ENCODE measurements at regions not wholly inside any gene's neighbourhood (a gene's known extent, or its start where the extent isn't known, plus 50 kb on each side); places are given as distances from the start of the nearest gene placed in this dataset.

GRCh38 chr18:66111018-66111417, 360.2 kb downstream of the CDH7 start:
- intact Hi-C loops (cut with DNase I), result no loop called here

GRCh38 chr18:66110607-66111006, 359.8 kb downstream of the CDH7 start:
- Histone ChIP-seq H3K27ac (no peak overlapping the region), H3K9me3 (no peaks in the 10 kb centered on the region), H3K36me3 (no peaks in the 10 kb centered on the region), H3K4me1 (no peaks in the 10 kb centered on the region), H3K4me3 (no peak overlapping the region), H3K27me3 (no peaks in the 10 kb centered on the region)
- TF ChIP-seq CTCF (IDR thresholded peaks at IDR 0.05), result no peak
- TF ChIP-seq POLR2A (IDR thresholded peaks at IDR 0.05), result no peak
- intact Hi-C loops (cut with DNase I), result no loop called here
- ATAC-seq (no peak), DNase-seq (no peak)
- 22% methylated on average over 1 of the region's 1 CpG for WGBS (ENCODE audit: insufficient coverage, low coverage, low lambda C conversion rate, missing lambda C conversion rate)

More at GRCh38 chr18:66111018-66111417, 360.2 kb downstream of the CDH7 start:
- Histone ChIP-seq H3K4me3 (no peak overlapping the region), H3K27ac (no peak overlapping the region), H3K4me1 (no peaks in the 10 kb centered on the region), H3K27me3 (no peaks in the 10 kb centered on the region), H3K9me3 (no peaks in the 10 kb centered on the region), H3K36me3 (no peaks in the 10 kb centered on the region)
- WGBS (ENCODE audit: insufficient coverage, low coverage, low lambda C conversion rate, missing lambda C conversion rate), result 55% methylated on average over 5 of the region's 13 CpGs
- no peak for TF ChIP-seq CTCF (IDR thresholded peaks at IDR 0.05)
- TF ChIP-seq POLR2A (IDR thresholded peaks at IDR 0.05), result no peak
- no peak for ATAC-seq
- DNase-seq, result no peak

GRCh38 chr18:66109981-66110380, 359.2 kb downstream of the CDH7 start:
- 35% methylated on average over 1 of the region's 1 CpG for WGBS (ENCODE audit: insufficient coverage, low coverage, low lambda C conversion rate, missing lambda C conversion rate)

GRCh38 chr18:66107546-66107945, 356.7 kb downstream of the CDH7 start:
- H3K27me3 ChIP-seq, result no peaks in the 10 kb centered on the region
- no peaks in the 10 kb centered on the region for H3K9me3 ChIP-seq
- intact Hi-C loops (cut with DNase I), result no loop called here
- no peak for TF ChIP-seq CTCF (IDR thresholded peaks at IDR 0.05)
- no peak for TF ChIP-seq POLR2A (IDR thresholded peaks at IDR 0.05)
- WGBS (ENCODE audit: insufficient coverage, low coverage, low lambda C conversion rate, missing lambda C conversion rate), result 46% methylated on average over 3 of the region's 3 CpGs
- ATAC-seq (no peak), DNase-seq (no peak)
- no peaks in the 10 kb centered on the region for H3K36me3 ChIP-seq
- H3K4me3 ChIP-seq, result no peak overlapping the region
- H3K4me1 ChIP-seq, result no peaks in the 10 kb centered on the region
- no peak overlapping the region for H3K27ac ChIP-seq

More at GRCh38 chr18:66109981-66110380, 359.2 kb downstream of the CDH7 start:
- H3K27me3 ChIP-seq, result no peaks in the 10 kb centered on the region
- intact Hi-C loops (cut with DNase I), result no loop called here
- H3K27ac ChIP-seq, result no peak overlapping the region
- DNase-seq (no peak), ATAC-seq (no peak)
- no peaks in the 10 kb centered on the region for H3K36me3 ChIP-seq
- TF ChIP-seq CTCF (IDR thresholded peaks at IDR 0.05), result no peak
- no peak for TF ChIP-seq POLR2A (IDR thresholded peaks at IDR 0.05)
- H3K4me1 ChIP-seq, result no peaks in the 10 kb centered on the region
- H3K9me3 ChIP-seq, result no peaks in the 10 kb centered on the region
- no peak overlapping the region for H3K4me3 ChIP-seq

- intact Hi-C loops (cut with DNase I), result no loop called here
- ATAC-seq, result no peak
- DNase-seq, result no peak
- no peak overlapping the region for H3K27ac ChIP-seq
- no peaks in the 10 kb centered on the region for H3K4me1 ChIP-seq
- no peaks in the 10 kb centered on the region for H3K36me3 ChIP-seq
- no peak overlapping the region for H3K4me3 ChIP-seq
- TF ChIP-seq CTCF (IDR thresholded peaks at IDR 0.05), result no peak
- H3K27me3 ChIP-seq, result no peaks in the 10 kb centered on the region
- H3K9me3 ChIP-seq, result no peaks in the 10 kb centered on the region
- 19% methylated on average over 4 of the region's 4 CpGs for WGBS (ENCODE audit: insufficient coverage, low coverage, low lambda C conversion rate, missing lambda C conversion rate)
These were observed 354.2 kb downstream of the CDH7 start for GRCh38 chr18:66105016-66105415.
